AG09309 (cell line): ENCODE measurements at regions not wholly inside any gene's neighbourhood (a gene's known extent, or its start where the extent isn't known, plus 50 kb on each side); places are given as distances from the start of the nearest gene placed in this dataset.
"Not testable (repeated sequence)": the region's sequence is repeated elsewhere in the genome, so short reads cannot be mapped to it uniquely, and the experiment has no call there.

ENCODE experiments used
- DNase-seq: peaks from one replicate; pipeline ENCODE4 v3.0.0-alpha.2; 2010; ENCODE audit warnings: low read depth
- H3K4me3 ChIP-seq: 2 replicates; pipeline ENCODE4 v1.5.1; 2011; ENCODE audit warnings: mild to moderate bottlenecking, low read depth, low read length, moderate library complexity; ENCODE audit not compliant: control insufficient read depth
- CTCF ChIP-seq: IDR thresholded peaks from 2 replicates; pipeline ENCODE4 v1.5.1; 2011; ENCODE audit warnings: mild to moderate bottlenecking, low read depth, low read length, inconsistent platforms; ENCODE audit not compliant: insufficient read depth, control insufficient read depth; ENCODE audit errors: missing control alignments

GRCh38 chr14:26655128-26655527 lies 57.3 kb upstream of the NOVA1 start:
- no peak for DNase-seq
- TF ChIP-seq CTCF, result no peak
- no peak overlapping the region for H3K4me3 ChIP-seq

GRCh38 chr14:26663506-26663905 lies 65.7 kb upstream of the NOVA1 start:
- DNase-seq, result no peak
- no peak overlapping the region for H3K4me3 ChIP-seq
- TF ChIP-seq CTCF, result no peak

GRCh38 chr14:26678732-26679420 lies 81.0 kb upstream of the NOVA1 start:
- DNase-seq, H3K4me3 ChIP-seq: not testable (repeated sequence)

GRCh38 chr14:26685401-26685800 lies 87.6 kb upstream of the NOVA1 start:
- TF ChIP-seq CTCF, result no peak
- no peak overlapping the region for H3K4me3 ChIP-seq
- DNase-seq, result no peak

GRCh38 chr14:26687301-26687837 lies 89.5 kb upstream of the NOVA1 start:
- DNase-seq, result no peak
- H3K4me3 ChIP-seq, result no peak overlapping the region
- no peak for TF ChIP-seq CTCF

- DNase-seq, result no peak
- H3K4me3 ChIP-seq, result no peak overlapping the region
- no peak for TF ChIP-seq CTCF
Measured at GRCh38 chr14:26694521-26694920, 96.7 kb upstream of the NOVA1 start.

GRCh38 chr14:26702721-26703230 lies 104.9 kb upstream of the NOVA1 start:
- no peak for DNase-seq
- no peak for TF ChIP-seq CTCF

More at GRCh38 chr14:26702721-26703230, 104.9 kb upstream of the NOVA1 start:
- H3K4me3 ChIP-seq, result no peak overlapping the region
